Amniotic stem cell (primary cell): ENCODE measurements at regions not wholly inside any gene's neighbourhood (a gene's known extent, or its start where the extent isn't known, plus 50 kb on each side); places are given as distances from the start of the nearest gene placed in this dataset.
"Not testable (repeated sequence)": the region's sequence is repeated elsewhere in the genome, so short reads cannot be mapped to it uniquely, and the experiment has no call there.

Experiments
- DNase-seq: peaks from one replicate; lab custom pipeline; 2025; lab: John Stamatoyannopoulos, UW

GRCh38 chr6:159594106-159594749 is 98.8 kb downstream of the SOD2 start:
- DNase-seq = no peak

GRCh38 chr6:159590835-159591234 is 102.2 kb downstream of the SOD2 start:
- no peak for DNase-seq

GRCh38 chr6:159586684-159587083 is 106.4 kb downstream of the SOD2 start:
- DNase-seq = no peak

- DNase-seq = no peak
These were observed 110.3 kb downstream of the SOD2 start for GRCh38 chr6:159582736-159583135.

- DNase-seq = no peak
These were observed 114.4 kb downstream of the SOD2 start for GRCh38 chr6:159578629-159579028.

GRCh38 chr6:159577564-159577963 is 115.5 kb downstream of the SOD2 start:
- no peak for DNase-seq

- no peak for DNase-seq
These were observed 120.5 kb downstream of the SOD2 start for GRCh38 chr6:159572439-159573110.

GRCh38 chr6:159565181-159565710 is 127.8 kb downstream of the SOD2 start:
- DNase-seq = no peak

- DNase-seq = no peak
These were observed 128.6 kb downstream of the SOD2 start for GRCh38 chr6:159564456-159564855.

- no peak for DNase-seq
These were observed 136.0 kb downstream of the SOD2 start for GRCh38 chr6:159557031-159557430.

- no peak for DNase-seq
These were observed 137.8 kb downstream of the SOD2 start for GRCh38 chr6:159555082-159555875.

GRCh38 chr6:159541296-159541695 is 151.7 kb downstream of the SOD2 start:
- DNase-seq = no peak

GRCh38 chr6:159540883-159541282 is 152.2 kb downstream of the SOD2 start:
- DNase-seq = no peak

- DNase-seq = no peak
These were observed 152.9 kb downstream of the SOD2 start for GRCh38 chr6:159540152-159540551.

GRCh38 chr6:159538031-159538430 is 155.0 kb downstream of the SOD2 start:
- DNase-seq = not testable (repeated sequence)

GRCh38 chr6:159535656-159536350 is 157.2 kb downstream of the SOD2 start:
- no peak for DNase-seq

GRCh38 chr6:159533568-159533967 is 159.5 kb downstream of the SOD2 start:
- peak; percentile 9 for DNase-seq

- no peak for DNase-seq
These were observed 160.0 kb downstream of the SOD2 start for GRCh38 chr6:159533016-159533415.

- no peak for DNase-seq
These were observed 160.9 kb downstream of the SOD2 start for GRCh38 chr6:159532155-159532554.

GRCh38 chr6:159529934-159530333 is 163.1 kb downstream of the SOD2 start:
- no peak for DNase-seq

- no peak for DNase-seq
These were observed 165.7 kb downstream of the SOD2 start for GRCh38 chr6:159527351-159527750.

GRCh38 chr6:159525445-159526025 is 167.5 kb downstream of the SOD2 start:
- DNase-seq = no peak
